NOMO-1 (cell line): ENCODE measurements at regions not wholly inside any gene's neighbourhood (a gene's known extent, or its start where the extent isn't known, plus 50 kb on each side); places are given as distances from the start of the nearest gene placed in this dataset.

Experiments used
- DNase-seq, 2 experiments: peaks; one replicate each; lab custom pipeline; 2025; ENCODE audit not compliant: unreplicated experiment in 2 of 2; lab: John Stamatoyannopoulos, UW

- DNase-seq = no peak
Measured at GRCh38 chrX:40326186-40326965, 228.6 kb upstream of the BCOR start.

- no peak for DNase-seq
Measured at GRCh38 chrX:40325161-40325560, 227.4 kb upstream of the BCOR start.

- DNase-seq = no peak
Measured at GRCh38 chrX:40323977-40324376, 226.2 kb upstream of the BCOR start.

DNA sequence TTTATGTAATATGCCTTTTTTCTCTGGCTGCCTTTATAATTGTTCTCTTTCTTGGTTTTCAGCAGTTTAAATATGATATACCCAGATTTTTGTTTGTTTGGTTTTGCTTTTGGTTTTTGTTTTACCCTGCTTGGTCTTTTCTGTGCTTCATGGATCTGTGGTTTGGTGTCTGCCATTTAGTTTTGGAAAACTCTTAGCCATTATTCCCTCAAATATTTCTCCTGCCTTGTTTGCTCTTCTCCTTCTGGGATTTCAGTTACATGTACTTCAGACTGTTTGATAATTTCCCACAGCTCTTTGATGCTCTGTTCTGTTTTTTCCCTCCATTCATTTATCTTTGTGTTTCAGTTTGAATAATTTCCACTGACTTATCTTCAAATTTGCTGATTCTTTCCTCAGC lies 223.1 kb upstream of the BCOR start:
- DNase-seq = no peak

DNA sequence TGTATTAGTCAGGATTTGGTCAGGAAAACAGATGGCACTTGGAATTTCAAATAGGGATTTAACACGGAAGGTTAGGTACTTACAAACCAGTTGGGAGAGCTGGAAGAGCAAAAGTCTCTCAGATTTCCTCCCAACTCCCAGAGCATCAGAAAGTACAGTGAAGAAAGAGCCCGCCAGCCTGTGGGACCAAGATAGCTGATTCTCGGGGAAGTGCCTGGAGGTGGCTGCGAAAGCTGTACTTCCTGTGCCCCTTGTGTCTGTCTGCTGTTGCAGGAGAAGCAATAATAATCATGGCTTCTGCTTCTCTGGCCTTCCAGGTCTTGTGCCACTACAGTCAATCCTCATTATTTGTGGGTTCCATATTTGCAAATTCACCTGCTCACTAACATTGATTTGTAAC lies 221.0 kb upstream of the BCOR start:
- DNase-seq = no peak

GRCh38 chrX:40318076-40318475 lies 220.3 kb upstream of the BCOR start:
- no peak for DNase-seq

- no peak for DNase-seq
Measured at GRCh38 chrX:40316502-40316901, 218.7 kb upstream of the BCOR start.

- no peak for DNase-seq
Measured at GRCh38 chrX:40314070-40314469, 216.3 kb upstream of the BCOR start.

GRCh38 chrX:40313269-40313668 lies 215.5 kb upstream of the BCOR start:
- DNase-seq = no peak

GRCh38 chrX:40310447-40310846 lies 212.7 kb upstream of the BCOR start:
- DNase-seq = no peak

DNA sequence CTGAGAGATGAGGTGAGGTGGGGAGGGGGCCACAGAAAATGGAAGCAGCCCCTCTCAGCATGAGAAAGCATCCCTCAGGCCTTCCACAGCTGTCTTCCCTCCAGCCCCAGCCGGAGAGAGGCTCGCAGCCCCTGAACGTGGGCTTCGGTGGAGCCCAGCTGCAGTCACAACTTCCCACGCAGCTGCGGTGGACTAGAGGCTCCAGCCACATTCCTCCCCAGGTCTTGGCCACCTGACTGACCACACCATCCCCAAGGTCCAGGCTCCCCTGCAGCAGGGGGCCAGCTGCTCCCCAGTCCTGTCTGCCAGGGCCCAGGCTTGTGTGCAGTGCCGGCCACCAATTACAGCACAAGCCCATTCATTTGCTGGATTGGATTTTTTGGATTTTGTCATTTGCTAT lies 212.3 kb upstream of the BCOR start:
- DNase-seq = no peak

DNA sequence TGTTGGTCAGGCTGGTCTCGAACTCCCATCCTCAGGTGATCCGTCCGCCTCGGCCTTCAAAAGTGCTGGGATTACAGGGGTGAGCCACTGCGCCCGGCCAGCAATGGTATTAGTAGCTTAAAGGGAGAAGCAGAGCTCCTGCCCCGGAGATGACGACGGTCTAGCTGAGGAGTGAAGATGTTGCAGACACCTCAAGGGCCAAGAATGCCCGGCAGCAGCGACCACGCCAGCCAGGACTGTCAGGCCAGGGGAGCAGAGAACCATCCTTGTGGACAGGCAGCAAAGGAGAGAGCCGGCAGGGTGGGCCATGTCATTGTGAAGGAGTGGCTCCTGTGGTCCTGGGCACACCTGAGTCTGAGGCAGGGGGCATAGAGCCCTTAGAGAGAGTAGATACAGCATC lies 210.1 kb upstream of the BCOR start:
- DNase-seq = no peak

- no peak for DNase-seq
Measured at GRCh38 chrX:40304115-40304514, 206.4 kb upstream of the BCOR start.

DNA sequence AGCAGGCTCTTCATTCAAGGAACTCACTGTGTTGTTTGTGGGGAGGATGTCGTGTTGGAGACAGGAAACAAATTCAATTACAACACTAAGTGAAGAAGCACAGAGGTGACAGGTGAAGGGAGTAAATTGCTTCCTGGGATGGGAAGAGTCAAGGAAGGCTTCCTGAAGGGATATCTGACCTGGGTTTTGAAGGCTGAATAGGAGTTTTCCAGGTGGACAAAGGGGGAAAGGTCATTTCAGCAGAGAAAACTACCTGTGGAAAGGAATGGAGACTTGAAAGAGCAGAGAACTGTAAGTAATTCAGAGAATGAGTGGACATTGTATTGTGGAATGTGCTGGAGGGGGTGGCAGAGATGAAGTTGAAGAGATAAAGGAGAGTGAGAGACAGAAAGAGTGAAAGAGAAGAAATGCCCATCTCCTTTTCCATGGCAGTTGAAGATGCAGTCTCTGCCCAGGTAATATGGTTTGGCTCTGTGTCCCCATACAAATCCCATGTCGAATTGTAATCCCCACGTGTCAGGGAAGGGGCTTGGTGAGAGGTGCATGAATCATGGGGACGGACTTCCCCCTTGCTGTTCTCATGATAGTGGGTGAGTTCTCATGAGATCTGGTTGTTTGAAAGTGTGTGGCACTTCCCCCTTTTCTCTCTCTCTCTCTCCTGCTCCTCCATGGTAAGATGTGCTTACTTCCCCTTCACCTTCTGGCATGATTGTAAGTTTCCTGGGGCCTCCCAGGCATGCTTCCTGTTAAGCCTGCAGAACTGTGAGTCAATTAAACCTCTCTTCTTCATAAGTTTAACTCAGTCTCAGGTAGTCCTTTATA lies 205.7 kb upstream of the BCOR start:
- peak; percentile 48 to 56 for DNase-seq

DNA sequence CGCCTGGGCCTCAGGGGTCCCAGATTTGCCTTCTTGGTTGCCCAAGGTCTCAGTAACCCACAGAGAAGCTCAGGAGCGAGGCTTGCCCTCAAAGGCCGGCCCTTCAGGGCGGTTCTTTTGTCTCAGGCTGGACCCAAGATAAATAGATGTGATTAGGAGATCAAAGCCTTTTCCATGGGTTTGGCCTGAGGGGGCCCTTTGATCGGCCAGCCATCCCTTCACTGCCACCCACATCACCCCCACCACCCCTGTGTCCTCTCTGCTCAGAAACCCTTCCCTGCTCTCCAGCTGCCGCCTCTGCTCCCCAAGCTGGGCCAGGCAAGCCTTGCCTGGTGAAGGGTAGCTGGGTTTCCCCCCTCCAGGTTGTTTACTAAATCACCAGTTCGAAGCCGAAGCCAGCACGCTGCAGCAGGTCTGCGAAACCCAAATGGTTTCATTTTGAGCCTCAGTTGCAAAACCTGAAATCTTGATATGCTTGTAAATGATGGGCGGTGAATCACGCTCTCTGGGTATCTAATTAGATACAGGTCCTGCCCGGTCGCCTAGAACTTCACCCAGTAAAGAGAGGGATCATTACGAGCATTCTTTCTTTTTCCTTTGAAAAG lies 202.6 kb upstream of the BCOR start:
- DNase-seq = no peak

DNA sequence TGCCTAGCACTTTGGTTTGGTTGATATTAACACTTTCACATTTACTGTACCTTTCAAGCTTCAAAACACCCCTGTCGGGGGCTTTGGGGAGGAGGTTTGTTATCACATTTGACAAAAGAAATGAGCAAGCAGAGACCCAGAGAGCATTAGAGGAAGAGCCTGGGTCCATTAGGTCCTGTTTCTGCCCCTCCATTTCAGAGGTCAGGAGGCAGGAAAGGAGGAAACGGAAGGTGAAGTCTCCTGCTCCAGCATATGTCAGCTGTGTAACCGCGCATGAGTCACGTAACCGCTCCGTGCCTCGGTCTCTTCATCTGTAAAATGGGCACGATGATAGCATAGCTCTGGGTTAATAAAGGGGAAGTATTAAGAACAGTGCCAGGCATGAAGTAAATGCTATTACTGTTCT lies 201.9 kb upstream of the BCOR start:
- no peak for DNase-seq

DNA sequence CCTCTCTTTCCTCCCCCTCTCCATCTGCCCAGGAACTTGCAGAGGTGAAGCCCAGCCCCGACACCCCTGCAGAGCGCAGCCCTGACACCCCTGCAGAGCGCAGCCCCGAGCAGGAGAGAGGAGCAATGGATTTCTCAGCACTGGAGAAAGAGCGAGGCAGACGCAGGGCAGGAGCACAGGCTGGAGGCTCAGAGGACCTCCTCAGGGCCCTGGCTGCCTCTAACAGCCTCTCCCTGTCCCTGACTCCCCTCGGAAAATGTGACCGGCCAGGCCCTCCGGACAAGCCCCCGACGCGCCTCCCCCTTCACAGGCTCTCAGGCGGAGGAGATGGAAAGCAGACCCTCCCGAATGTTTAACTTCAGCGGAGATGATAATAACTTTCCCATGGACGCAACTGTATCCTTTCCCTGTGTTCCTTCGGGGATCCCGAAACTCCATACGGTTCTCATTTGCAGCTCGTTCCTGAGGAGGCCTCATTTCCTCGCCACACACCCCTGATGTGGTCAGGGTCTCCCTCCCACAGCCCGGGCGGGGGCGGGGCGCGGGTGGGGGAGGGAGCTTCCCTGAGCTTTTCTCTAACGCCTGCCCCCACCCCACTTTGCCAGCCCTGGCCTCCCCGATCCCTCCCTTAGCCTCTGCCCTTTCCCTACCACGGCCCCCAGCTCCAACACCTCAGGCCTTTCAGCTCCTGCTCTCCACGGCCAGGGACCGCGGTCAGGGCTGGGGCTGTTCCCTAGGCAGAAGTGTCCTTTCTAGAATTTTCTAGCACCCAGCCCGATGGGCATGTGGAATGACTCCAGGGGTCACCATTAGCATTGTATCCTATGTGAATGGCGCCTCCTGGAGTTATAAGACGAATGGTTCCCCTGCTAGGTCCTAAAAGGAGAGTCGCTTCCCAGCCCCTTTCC lies 201.1 kb upstream of the BCOR start:
- no peak for DNase-seq

DNA sequence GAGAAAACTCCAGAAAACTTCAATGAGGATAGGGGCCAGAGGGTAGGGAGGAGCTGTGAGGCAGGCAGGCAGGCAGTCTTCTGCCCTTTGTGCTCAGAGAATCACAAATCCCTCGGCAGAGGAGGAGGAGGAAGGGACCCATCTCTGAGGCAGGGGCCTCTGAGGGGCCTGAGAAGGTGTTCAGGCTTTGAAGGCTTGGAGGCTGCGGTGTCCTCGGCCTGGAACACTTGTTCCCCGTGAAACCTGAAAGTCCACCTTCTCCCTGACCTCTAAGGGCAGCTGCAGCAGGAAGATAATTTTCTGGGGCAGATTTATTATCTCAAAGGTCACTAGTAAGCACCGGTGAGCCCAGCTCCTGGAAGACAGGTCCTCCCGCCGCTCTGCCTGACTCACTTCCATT lies 200.3 kb upstream of the BCOR start:
- DNase-seq = no peak

DNA sequence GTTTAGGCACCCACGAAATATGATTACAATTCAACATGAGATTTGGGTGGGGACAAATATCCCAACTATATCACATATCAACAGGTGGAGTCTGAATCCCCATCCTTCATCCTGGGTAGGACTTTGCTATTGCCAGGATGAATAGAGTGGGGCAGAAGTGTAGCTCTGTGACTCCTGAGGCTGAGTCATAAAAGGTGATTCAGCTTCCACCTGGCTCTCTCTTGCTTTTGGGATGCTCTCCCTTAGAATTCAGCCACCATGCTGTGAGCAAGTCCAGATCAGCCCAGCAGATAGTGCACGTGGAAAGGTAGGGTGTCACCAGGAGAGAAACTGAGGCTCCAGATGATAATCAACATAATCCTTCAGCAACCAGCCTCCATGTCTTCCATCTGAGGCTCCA lies 193.8 kb upstream of the BCOR start:
- DNase-seq = no peak

DNA sequence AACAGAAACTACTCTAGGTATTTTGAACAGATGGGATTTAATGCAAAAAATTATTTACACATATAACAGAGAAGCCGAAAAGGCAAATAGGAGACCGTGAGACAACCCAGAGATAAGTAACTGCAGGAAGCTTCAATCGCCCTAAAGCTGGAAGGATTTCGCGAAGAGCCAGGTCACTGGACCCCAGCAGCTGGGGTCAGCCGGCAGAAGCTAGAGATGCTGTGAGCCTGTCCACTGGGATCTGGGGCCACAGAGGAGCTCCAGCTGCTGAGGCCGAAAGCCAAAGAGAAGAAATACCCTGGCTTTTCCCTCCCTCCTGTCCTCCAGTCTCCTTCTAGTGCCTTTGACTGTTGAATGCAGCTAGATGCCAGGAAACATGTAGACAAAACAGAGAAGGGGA lies 192.8 kb upstream of the BCOR start:
- no peak for DNase-seq

DNA sequence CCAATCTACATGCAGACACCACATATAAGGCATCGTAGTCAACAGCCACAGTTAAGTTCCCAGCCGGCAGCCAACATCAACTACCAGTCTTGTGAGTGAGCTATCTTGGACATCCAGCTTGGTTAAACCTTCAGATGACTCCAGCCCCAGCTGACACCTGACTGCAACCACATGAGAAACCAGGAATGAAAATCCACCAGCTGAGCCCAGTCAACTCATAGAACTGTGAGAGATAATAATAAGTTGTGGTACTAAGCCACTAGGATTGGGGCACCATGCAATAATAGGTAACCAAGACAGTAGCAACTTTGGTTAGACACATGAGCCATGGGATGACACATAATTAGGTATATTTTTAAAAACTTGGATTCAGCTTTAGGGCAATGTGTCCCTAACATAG lies 188.1 kb upstream of the BCOR start:
- DNase-seq = no peak
